GM10266 (cell line): ENCODE measurements at regions not wholly inside any gene's neighbourhood (a gene's known extent, or its start where the extent isn't known, plus 50 kb on each side); places are given as distances from the start of the nearest gene placed in this dataset.
"Not testable (repeated sequence)": the region's sequence is repeated elsewhere in the genome, so short reads cannot be mapped to it uniquely, and the experiment has no call there.

Experiments
- DNase-seq: peaks from one replicate; pipeline ENCODE4 v3.0.0; 2012; ENCODE audit errors: extremely low spot score
- CTCF ChIP-seq: IDR thresholded peaks from 2 replicates; pipeline ENCODE4 v1.5.1; 2012; ENCODE audit warnings: mild to moderate bottlenecking, low read depth; ENCODE audit not compliant: control insufficient read depth, insufficient read depth; ENCODE audit errors: missing control alignments

- TF ChIP-seq CTCF, result no peak
- no peak for DNase-seq
Observed at GRCh38 chr4:38415682-38416081, 248.3 kb upstream of the KLF3 start.

GRCh38 chr4:38416450-38417014, 247.5 kb upstream of the KLF3 start:
- no peak for TF ChIP-seq CTCF
- DNase-seq, result no peak

GRCh38 chr4:38420254-38420653, 243.7 kb upstream of the KLF3 start:
- not testable (repeated sequence) for DNase-seq

GRCh38 chr4:38422850-38423249, 241.1 kb upstream of the KLF3 start:
- no peak for TF ChIP-seq CTCF
- DNase-seq, result no peak

GRCh38 chr4:38424151-38424871, 239.7 kb upstream of the KLF3 start:
- no peak for TF ChIP-seq CTCF
- no peak for DNase-seq

GRCh38 chr4:38426532-38426931, 237.5 kb upstream of the KLF3 start:
- no peak for TF ChIP-seq CTCF
- DNase-seq, result no peak

GRCh38 chr4:38430841-38431240, 233.2 kb upstream of the KLF3 start:
- DNase-seq, result no peak
- TF ChIP-seq CTCF, result no peak
